Panc1 (cell line): ENCODE measurements at regions not wholly inside any gene's neighbourhood (a gene's known extent, or its start where the extent isn't known, plus 50 kb on each side); places are given as distances from the start of the nearest gene placed in this dataset.
"Not testable (repeated sequence)": the region's sequence is repeated elsewhere in the genome, so short reads cannot be mapped to it uniquely, and the experiment has no call there.

Experiments
- ATAC-seq: fragments of 200-7000 bp; cut with Tn5 transposase; 2 replicates; pipeline ENCODE4 v1.9.1; 2020; ENCODE audit warnings: mild to moderate bottlenecking, moderate library complexity
- BruUV-seq: library from RNA; stranded (reverse); fragments of 400-500 nt; replicated peaks from 2 replicates; lab custom pipeline; 2021; lab: Mats Ljungman, UMichigan
- CTCF ChIA-PET: fragments of 300-600 bp; sonication (Branson Sonifier 250); formaldehyde crosslinking; loops from one replicate; lab custom pipeline; 2022; ENCODE audit warnings: antibody characterized with exemption; lab: Charles Lee
- POLR2A ChIA-PET: fragments of 300-600 bp; sonication (Branson Sonifier 250); formaldehyde crosslinking; loops from one replicate; lab custom pipeline; 2022; ENCODE audit warnings: antibody characterized with exemption; lab: Charles Lee
- DNase-seq: peaks from one replicate; pipeline ENCODE4 v3.0.0-alpha.2; 2010; ENCODE audit warnings: low read depth, low spot score
- H3K27ac ChIP-seq: 2 replicates; pipeline ENCODE4 v1.5.1; 2011; ENCODE audit warnings: mild to moderate bottlenecking, low read length, inconsistent platforms
- H3K27me3 ChIP-seq: fragments of 200-500 bp; sonication (Bioruptor generic); 2 replicates; pipeline ENCODE4 v1.6.0; 2014; ENCODE audit warnings: low read length, inconsistent platforms; ENCODE audit not compliant: control insufficient read depth, insufficient read depth
- H3K36me3 ChIP-seq: fragments of 200-500 bp; sonication (Bioruptor generic); 2 replicates; pipeline ENCODE4 v1.5.1; 2014; ENCODE audit warnings: inconsistent platforms, mild to moderate bottlenecking, low read length, moderate library complexity; ENCODE audit not compliant: control insufficient read depth, insufficient read depth
- H3K4me1 ChIP-seq: 2 replicates; pipeline ENCODE4 v1.5.1; 2011; ENCODE audit warnings: inconsistent platforms, mild to moderate bottlenecking, low read length, moderate library complexity; ENCODE audit not compliant: control insufficient read depth, insufficient read depth
- H3K4me3 ChIP-seq, 2 experiments: 2 replicates each; pipeline ENCODE4 v1.5.1; 2011 to 2012; ENCODE audit warnings: low read depth in 2 of 2, low read length in 2 of 2, mild to moderate bottlenecking in 2 of 2, inconsistent platforms in 1 of 2, moderate library complexity in 1 of 2
- H3K9me3 ChIP-seq: fragments of 200-500 bp; sonication (Bioruptor generic); 2 replicates; pipeline ENCODE4 v1.5.1; 2014; ENCODE audit warnings: low read depth, mild to moderate bottlenecking, inconsistent platforms, low read length, moderate library complexity; ENCODE audit not compliant: control insufficient read depth, insufficient read depth
- POLR2AphosphoS5 ChIP-seq: IDR thresholded peaks from 2 replicates; pipeline ENCODE4 v1.6.1; 2012; ENCODE audit warnings: mild to moderate bottlenecking, low read depth, low read length, moderate library complexity
- SIN3A ChIP-seq: IDR thresholded peaks from 2 replicates; pipeline ENCODE4 v1.6.1; 2012; ENCODE audit warnings: low read depth, mild to moderate bottlenecking, low read length, moderate library complexity, borderline replicate concordance; ENCODE audit not compliant: insufficient read depth
- TCF7L2 ChIP-seq: IDR thresholded peaks from 2 replicates; pipeline ENCODE4 v1.6.1; 2011; ENCODE audit warnings: mild to moderate bottlenecking, low read depth, low read length, inconsistent platforms
- in situ Hi-C: cut with HindIII; loops from 2 replicates; pipeline ENCODE4 v1.10.0; 2016; ENCODE audit warnings: low sequenced_read_pairs, low pct_unique_long_range_greater_than_20kb
- intact Hi-C: fragments of 100-400 bp; cut with micrococcal nuclease; formaldehyde crosslinking; loops from one replicate; pipeline ENCODE4 v1.10.0; 2022; ENCODE audit not compliant: unreplicated experiment
- TF ChIP-seq, protein P1 (sequence below), 2 experiments: IDR thresholded peaks; 2 replicates each; pipeline ENCODE4 v1.6.1; 2011 to 2012; ENCODE audit warnings: low read depth in 2 of 2, control low read depth in 1 of 2, low read length in 1 of 2, mild to moderate bottlenecking in 1 of 2, moderate library complexity in 1 of 2; ENCODE audit not compliant: insufficient read depth in 1 of 2
- TF ChIP-seq, protein P2 (sequence below): fragments of 450-650 bp; IDR thresholded peaks from 2 replicates; pipeline ENCODE4 v1.5.1; 2017; ENCODE audit warnings: mild to moderate bottlenecking

DNA sequence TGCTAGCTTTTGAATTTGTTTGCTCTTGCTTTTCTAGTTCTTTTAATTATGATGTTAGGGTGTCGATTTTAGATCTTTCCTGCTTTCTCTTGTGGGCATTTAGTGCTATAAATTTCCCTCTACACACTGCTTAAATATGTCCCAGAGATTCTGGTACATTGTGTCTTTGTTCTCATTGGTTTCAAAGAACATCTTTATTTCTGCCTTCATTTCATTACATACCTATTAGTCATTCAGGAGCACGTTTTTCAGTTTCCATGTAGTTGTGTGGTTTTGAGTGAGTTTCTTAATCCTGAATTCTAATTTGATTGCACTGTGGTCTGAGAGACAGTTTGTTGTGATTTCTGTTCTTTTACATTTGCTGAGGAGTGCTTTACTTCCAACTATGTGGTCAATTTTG is 51.2 kb upstream of the MB21D2 start:
- H3K9me3 ChIP-seq, H3K36me3 ChIP-seq, CTCF ChIA-PET, in situ Hi-C loops, DNase-seq, H3K4me3 ChIP-seq, H3K27ac ChIP-seq, H3K27me3 ChIP-seq, H3K4me1 ChIP-seq, BruUV-seq, intact Hi-C loops, ATAC-seq, POLR2A ChIA-PET: not testable (repeated sequence)

DNA sequence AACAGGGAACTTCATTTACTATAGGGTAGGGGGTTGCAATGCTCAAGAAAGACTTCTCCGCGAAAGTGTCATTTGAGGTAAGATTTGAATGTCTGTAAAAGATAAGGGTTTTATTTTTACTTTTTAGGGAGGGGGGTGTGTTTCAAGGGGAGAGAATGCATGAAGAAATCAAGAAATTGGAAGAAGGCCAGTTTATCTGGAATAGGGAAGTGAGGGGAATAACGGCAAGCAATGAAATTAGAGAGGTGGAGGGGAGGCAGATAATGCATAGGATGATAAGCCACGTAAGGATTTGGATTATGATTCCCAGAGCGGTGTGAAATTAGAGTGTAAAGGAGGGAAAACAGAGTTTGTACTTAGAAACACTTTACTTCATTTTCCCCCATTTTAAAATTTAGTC is 63.0 kb upstream of the MB21D2 start:
- intact Hi-C loops, result no loop called here
- H3K4me1 ChIP-seq, result no peaks in the 10 kb centered on the region
- H3K9me3 ChIP-seq, result no peaks in the 10 kb centered on the region
- H3K27ac ChIP-seq, result no peak overlapping the region
- TF ChIP-seq, protein P1, sequence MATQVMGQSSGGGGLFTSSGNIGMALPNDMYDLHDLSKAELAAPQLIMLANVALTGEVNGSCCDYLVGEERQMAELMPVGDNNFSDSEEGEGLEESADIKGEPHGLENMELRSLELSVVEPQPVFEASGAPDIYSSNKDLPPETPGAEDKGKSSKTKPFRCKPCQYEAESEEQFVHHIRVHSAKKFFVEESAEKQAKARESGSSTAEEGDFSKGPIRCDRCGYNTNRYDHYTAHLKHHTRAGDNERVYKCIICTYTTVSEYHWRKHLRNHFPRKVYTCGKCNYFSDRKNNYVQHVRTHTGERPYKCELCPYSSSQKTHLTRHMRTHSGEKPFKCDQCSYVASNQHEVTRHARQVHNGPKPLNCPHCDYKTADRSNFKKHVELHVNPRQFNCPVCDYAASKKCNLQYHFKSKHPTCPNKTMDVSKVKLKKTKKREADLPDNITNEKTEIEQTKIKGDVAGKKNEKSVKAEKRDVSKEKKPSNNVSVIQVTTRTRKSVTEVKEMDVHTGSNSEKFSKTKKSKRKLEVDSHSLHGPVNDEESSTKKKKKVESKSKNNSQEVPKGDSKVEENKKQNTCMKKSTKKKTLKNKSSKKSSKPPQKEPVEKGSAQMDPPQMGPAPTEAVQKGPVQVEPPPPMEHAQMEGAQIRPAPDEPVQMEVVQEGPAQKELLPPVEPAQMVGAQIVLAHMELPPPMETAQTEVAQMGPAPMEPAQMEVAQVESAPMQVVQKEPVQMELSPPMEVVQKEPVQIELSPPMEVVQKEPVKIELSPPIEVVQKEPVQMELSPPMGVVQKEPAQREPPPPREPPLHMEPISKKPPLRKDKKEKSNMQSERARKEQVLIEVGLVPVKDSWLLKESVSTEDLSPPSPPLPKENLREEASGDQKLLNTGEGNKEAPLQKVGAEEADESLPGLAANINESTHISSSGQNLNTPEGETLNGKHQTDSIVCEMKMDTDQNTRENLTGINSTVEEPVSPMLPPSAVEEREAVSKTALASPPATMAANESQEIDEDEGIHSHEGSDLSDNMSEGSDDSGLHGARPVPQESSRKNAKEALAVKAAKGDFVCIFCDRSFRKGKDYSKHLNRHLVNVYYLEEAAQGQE (IDR thresholded peaks at IDR 0.05; ENCODE audit: insufficient read depth in 1 of 2, low read depth in 2 of 2, low read length in 1 of 2), result no peak
- no peak for TF ChIP-seq SIN3A
- TF ChIP-seq POLR2AphosphoS5, result no peak
- TF ChIP-seq, protein P2, sequence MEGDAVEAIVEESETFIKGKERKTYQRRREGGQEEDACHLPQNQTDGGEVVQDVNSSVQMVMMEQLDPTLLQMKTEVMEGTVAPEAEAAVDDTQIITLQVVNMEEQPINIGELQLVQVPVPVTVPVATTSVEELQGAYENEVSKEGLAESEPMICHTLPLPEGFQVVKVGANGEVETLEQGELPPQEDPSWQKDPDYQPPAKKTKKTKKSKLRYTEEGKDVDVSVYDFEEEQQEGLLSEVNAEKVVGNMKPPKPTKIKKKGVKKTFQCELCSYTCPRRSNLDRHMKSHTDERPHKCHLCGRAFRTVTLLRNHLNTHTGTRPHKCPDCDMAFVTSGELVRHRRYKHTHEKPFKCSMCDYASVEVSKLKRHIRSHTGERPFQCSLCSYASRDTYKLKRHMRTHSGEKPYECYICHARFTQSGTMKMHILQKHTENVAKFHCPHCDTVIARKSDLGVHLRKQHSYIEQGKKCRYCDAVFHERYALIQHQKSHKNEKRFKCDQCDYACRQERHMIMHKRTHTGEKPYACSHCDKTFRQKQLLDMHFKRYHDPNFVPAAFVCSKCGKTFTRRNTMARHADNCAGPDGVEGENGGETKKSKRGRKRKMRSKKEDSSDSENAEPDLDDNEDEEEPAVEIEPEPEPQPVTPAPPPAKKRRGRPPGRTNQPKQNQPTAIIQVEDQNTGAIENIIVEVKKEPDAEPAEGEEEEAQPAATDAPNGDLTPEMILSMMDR, result no peak
- TF ChIP-seq TCF7L2, result no peak
- H3K27me3 ChIP-seq, result no peaks in the 10 kb centered on the region
- POLR2A ChIA-PET, result no interaction called here
- in situ Hi-C loops, result no loop called here
- CTCF ChIA-PET, result no interaction called here
- ATAC-seq, result no peak
- no peaks in the 10 kb centered on the region for H3K36me3 ChIP-seq
- no peak for DNase-seq
- no peak overlapping the region for H3K4me3 ChIP-seq
- BruUV-seq, result no TSS peak

DNA sequence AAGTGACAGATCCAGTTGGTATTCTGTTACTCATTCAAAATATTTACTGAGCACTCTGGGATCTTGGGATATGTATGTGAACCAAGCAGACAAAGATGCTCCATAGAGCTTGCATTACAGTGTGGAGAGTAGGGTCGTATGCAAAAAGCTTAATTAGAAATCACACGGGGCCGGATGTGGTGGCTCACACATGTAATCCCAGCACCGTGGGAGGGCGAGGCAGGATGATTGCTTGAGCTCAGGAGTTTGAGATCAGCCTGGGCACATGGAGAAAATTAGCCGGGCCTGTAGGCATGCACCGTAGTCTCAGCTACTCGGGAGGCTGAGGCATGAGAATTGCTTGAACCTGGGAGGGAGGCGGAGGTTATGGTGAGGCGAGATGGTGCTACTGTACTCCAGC is 68.7 kb upstream of the MB21D2 start:
- ChIA-PET CTCF (no interaction called here), POLR2A (interaction anchor here (0.7 kb wide), 1 partner anchor 39 kb away, joined by 3 read pairs; no protein-coding TSS in a partner anchor)
- no peaks in the 10 kb centered on the region for H3K9me3 ChIP-seq
- H3K36me3 ChIP-seq, result no peaks in the 10 kb centered on the region
- intact Hi-C loops, result no loop called here
- in situ Hi-C loops, result no loop called here
- H3K4me3 ChIP-seq, result no peak overlapping the region
- no peaks in the 10 kb centered on the region for H3K27me3 ChIP-seq
- ATAC-seq (no peak), DNase-seq (no peak)
- TF ChIP-seq TCF7L2, result no peak
- no peak for TF ChIP-seq SIN3A
- BruUV-seq, result no TSS peak
- no peaks in the 10 kb centered on the region for H3K4me1 ChIP-seq
- H3K27ac ChIP-seq, result no peak overlapping the region
